ENCODE measurements at regions not wholly inside any gene's neighbourhood (a gene's known extent, or its start where the extent isn't known, plus 50 kb on each side); places are given as distances from the start of the nearest gene placed in this dataset.

DNA sequence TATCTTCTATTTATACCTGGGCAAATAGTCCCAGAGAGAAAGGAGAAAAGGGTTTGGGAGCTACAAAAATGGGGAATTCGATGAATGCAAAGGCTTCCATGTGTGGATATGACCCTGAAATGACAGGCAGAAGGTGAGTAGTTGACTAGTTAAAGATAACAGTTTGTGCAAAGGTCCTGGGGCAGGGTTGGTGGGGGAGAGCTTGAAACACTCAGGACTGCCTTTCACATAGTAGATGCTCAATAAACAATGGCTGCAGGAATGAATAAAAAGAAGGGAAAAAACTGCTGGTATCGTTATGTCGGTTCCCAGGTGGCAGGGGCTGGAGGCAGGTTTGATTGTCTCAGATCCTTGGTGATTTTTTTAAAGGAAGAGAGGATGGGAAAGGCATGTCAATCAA, 445.5 kb downstream of the HAPSTR1 start:
- Histone ChIP-seq H3K27me3 (ENCODE audit: control insufficient read depth, insufficient read depth, low read length) (no peaks in the 10 kb centered on the region), H3K4me3 (ENCODE audit: low read depth, low read length) (no peak overlapping the region), H3K36me3 (ENCODE audit: control insufficient read depth, insufficient read depth, low read length) (no peaks in the 10 kb centered on the region)
- no peak for TF ChIP-seq CTCF (IDR thresholded peaks at IDR 0.05; ENCODE audit: insufficient read depth, low read depth, low read length)
- DNase-seq (ENCODE audit: low read depth) = no peak
- ChIA-PET POLR2A (no interaction called here), CTCF (no interaction called here)

GRCh38 chr16:9539346-9539745, 447.9 kb downstream of the HAPSTR1 start:
- no peaks in the 10 kb centered on the region for H3K36me3 ChIP-seq (ENCODE audit: control insufficient read depth, insufficient read depth, low read length)
- no peak for DNase-seq (ENCODE audit: low read depth)
- ChIA-PET CTCF (no interaction called here), POLR2A (no interaction called here)
- H3K27me3 ChIP-seq (ENCODE audit: control insufficient read depth, insufficient read depth, low read length) = no peaks in the 10 kb centered on the region
- no peak overlapping the region for H3K4me3 ChIP-seq (ENCODE audit: low read depth, low read length)
- TF ChIP-seq CTCF (IDR thresholded peaks at IDR 0.05; ENCODE audit: insufficient read depth, low read depth, low read length) = no peak

- no peak for TF ChIP-seq CTCF (IDR thresholded peaks at IDR 0.05; ENCODE audit: insufficient read depth, low read depth, low read length)
- ChIA-PET POLR2A (no interaction called here), CTCF (no interaction called here)
- DNase-seq (ENCODE audit: low read depth) = no peak
- H3K27me3 ChIP-seq (ENCODE audit: control insufficient read depth, insufficient read depth, low read length) = no peaks in the 10 kb centered on the region
- no peak overlapping the region for H3K4me3 ChIP-seq (ENCODE audit: low read depth, low read length)
- no peaks in the 10 kb centered on the region for H3K36me3 ChIP-seq (ENCODE audit: control insufficient read depth, insufficient read depth, low read length)
Observed at GRCh38 chr16:9541723-9542122, 450.3 kb downstream of the HAPSTR1 start.

DNA sequence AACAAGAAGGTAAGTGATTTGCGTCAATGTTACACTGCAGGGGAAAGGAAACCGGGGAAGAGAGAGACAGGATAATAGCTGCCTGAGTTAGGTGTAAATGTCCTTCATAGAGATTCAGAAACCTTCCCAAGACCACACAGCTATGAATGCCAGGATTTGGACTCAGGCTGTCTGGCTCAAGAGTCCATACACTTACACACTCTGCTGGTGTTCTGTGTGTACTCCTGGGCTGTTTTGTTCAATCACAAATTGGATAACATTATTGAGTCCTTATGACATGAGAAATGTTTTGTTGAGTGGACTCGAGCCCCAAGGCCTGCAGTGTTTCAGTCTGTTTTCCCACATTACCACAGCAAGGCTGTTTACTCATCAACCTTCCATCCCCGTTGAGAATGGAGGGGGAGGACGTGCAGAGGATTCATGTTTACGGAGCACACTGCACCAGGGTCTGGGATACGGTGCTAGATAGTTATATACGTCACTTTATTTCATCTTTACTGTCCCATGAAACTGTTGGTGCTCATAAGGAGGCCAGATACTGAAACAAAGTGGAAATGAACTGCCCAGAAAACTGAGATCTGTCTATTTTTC, 450.8 kb downstream of the HAPSTR1 start:
- POLR2A ChIA-PET = no interaction called here

More for the DNA sequence above, 450.8 kb downstream of the HAPSTR1 start:
- DNase-seq (ENCODE audit: low read depth) = no peak
- CTCF ChIA-PET = no interaction called here
- no peak for TF ChIP-seq CTCF (IDR thresholded peaks at IDR 0.05; ENCODE audit: insufficient read depth, low read depth, low read length)
- Histone ChIP-seq H3K36me3 (ENCODE audit: control insufficient read depth, insufficient read depth, low read length) (no peaks in the 10 kb centered on the region), H3K4me3 (ENCODE audit: low read depth, low read length) (no peak overlapping the region), H3K27me3 (ENCODE audit: control insufficient read depth, insufficient read depth, low read length) (no peaks in the 10 kb centered on the region)

All from BJ (cell line).